WTC11 (cell line): ENCODE measurements at regions not wholly inside any gene's neighbourhood (a gene's known extent, or its start where the extent isn't known, plus 50 kb on each side); places are given as distances from the start of the nearest gene placed in this dataset.
A peak's percentile ranks its signal among the peaks of the same experiment; 100 is the strongest.

ENCODE experiments used
- ATAC-seq: fragments of 200-7000 bp; cut with Tn5 transposase; 2 replicates; pipeline ENCODE4 v1.10.0; 2021; ENCODE audit warnings: mild to moderate bottlenecking, moderate library complexity
- CTCF ChIA-PET: fragments of 300-600 bp; sonication (Branson Sonifier 250); formaldehyde crosslinking; loops from one replicate; lab custom pipeline; 2021; ENCODE audit warnings: antibody characterized with exemption; lab: Charles Lee
- POLR2A ChIA-PET: fragments of 350-600 bp; sonication (Branson Sonifier 250); formaldehyde crosslinking; loops from one replicate; lab custom pipeline; 2021; ENCODE audit warnings: antibody characterized with exemption; lab: Charles Lee
- DNase-seq: peaks from one replicate; pipeline ENCODE4 v3.0.0; 2021; ENCODE audit warnings: low spot score
- H3K27ac Mint-ChIP-seq: 2 replicates; pipeline ENCODE4 v1.8.0; 2021; ENCODE audit warnings: mixed read lengths
- H3K27me3 Mint-ChIP-seq: 2 replicates; pipeline ENCODE4 v1.8.0; 2021; ENCODE audit warnings: low read depth, mild to moderate bottlenecking, moderate library complexity, mixed read lengths
- H3K36me3 Mint-ChIP-seq: 2 replicates; pipeline ENCODE4 v1.8.0; 2021; ENCODE audit warnings: mixed read lengths
- H3K4me1 Mint-ChIP-seq: 2 replicates; pipeline ENCODE4 v1.8.0; 2022; ENCODE audit warnings: mixed read lengths
- H3K4me3 Mint-ChIP-seq: 2 replicates; pipeline ENCODE4 v1.8.0; 2021; ENCODE audit warnings: mild to moderate bottlenecking, moderate library complexity, mixed read lengths
- H3K9me3 Mint-ChIP-seq: 2 replicates; pipeline ENCODE4 v1.8.0; 2021; ENCODE audit warnings: mixed read lengths
- CREB1 ChIP-seq: sonication (generic); formaldehyde crosslinking; IDR thresholded peaks from 2 replicates; pipeline ENCODE4 v1.8.0; 2023; ENCODE audit warnings: mild to moderate bottlenecking, missing genetic modification reagents
- ELF4 ChIP-seq: sonication (generic); formaldehyde crosslinking; IDR thresholded peaks from 2 replicates; pipeline ENCODE4 v1.8.1; 2022; ENCODE audit warnings: low read depth, mild to moderate bottlenecking, moderate library complexity, missing genetic modification reagents
- EMX1 ChIP-seq: fragments of 250-450 bp; sonication (Bioruptor Pico); IDR thresholded peaks from 2 replicates; pipeline ENCODE4 v1.8.0; 2021; ENCODE audit warnings: mild to moderate bottlenecking
- ESRRA ChIP-seq: sonication (generic); formaldehyde crosslinking; IDR thresholded peaks from 2 replicates; pipeline ENCODE4 v1.8.1; 2022; ENCODE audit warnings: mild to moderate bottlenecking, missing genetic modification reagents, borderline replicate concordance
- FOXK1 ChIP-seq: sonication (generic); formaldehyde crosslinking; IDR thresholded peaks from 2 replicates; pipeline ENCODE4 v1.8.0; 2022; ENCODE audit warnings: mild to moderate bottlenecking, moderate library complexity, missing genetic modification reagents
- GABPB1 ChIP-seq: sonication (generic); formaldehyde crosslinking; IDR thresholded peaks from 2 replicates; pipeline ENCODE4 v1.8.1; 2023; ENCODE audit warnings: mild to moderate bottlenecking, missing genetic modification reagents
- NR1H2 ChIP-seq: sonication (generic); formaldehyde crosslinking; IDR thresholded peaks from 2 replicates; pipeline ENCODE4 v1.9.0; 2021; ENCODE audit warnings: mild to moderate bottlenecking, moderate library complexity, missing genetic modification reagents
- RELA ChIP-seq: sonication (generic); formaldehyde crosslinking; IDR thresholded peaks from 2 replicates; pipeline ENCODE4 v1.8.1; 2022; ENCODE audit warnings: missing genetic modification reagents, mild to moderate bottlenecking, borderline replicate concordance
- SOX15 ChIP-seq: fragments of 250-450 bp; sonication (Bioruptor Pico); IDR thresholded peaks from 2 replicates; pipeline ENCODE4 v1.9.0; 2021; ENCODE audit warnings: mild to moderate bottlenecking
- ZNF138 ChIP-seq: sonication (generic); formaldehyde crosslinking; conservative IDR thresholded peaks from 2 replicates; pipeline ENCODE4 v1.8.1; 2022; ENCODE audit warnings: mild to moderate bottlenecking, moderate library complexity, missing genetic modification reagents
- ZNF263 ChIP-seq: sonication (generic); formaldehyde crosslinking; IDR thresholded peaks from 2 replicates; pipeline ENCODE4 v1.8.1; 2022; ENCODE audit warnings: low read depth, mild to moderate bottlenecking, moderate library complexity, missing genetic modification reagents
- TF ChIP-seq, protein P1 (sequence below): sonication (generic); formaldehyde crosslinking; IDR thresholded peaks from 2 replicates; pipeline ENCODE4 v1.8.1; 2023; ENCODE audit warnings: mild to moderate bottlenecking, missing genetic modification reagents
- TF ChIP-seq, protein P2 (sequence below): sonication (generic); formaldehyde crosslinking; IDR thresholded peaks from 2 replicates; pipeline ENCODE4 v1.8.0; 2022; ENCODE audit warnings: missing genetic modification reagents
- TF ChIP-seq, protein P3 (sequence below): sonication (generic); formaldehyde crosslinking; IDR thresholded peaks from 2 replicates; pipeline ENCODE4 v1.8.1; 2023; ENCODE audit warnings: mild to moderate bottlenecking, missing genetic modification reagents, moderate library complexity
- TF ChIP-seq, protein P4 (sequence below): sonication (generic); formaldehyde crosslinking; IDR thresholded peaks from 2 replicates; pipeline ENCODE4 v1.8.1; 2023; ENCODE audit warnings: mild to moderate bottlenecking, moderate library complexity, missing genetic modification reagents
- TF ChIP-seq, protein P5 (sequence below): sonication (generic); formaldehyde crosslinking; IDR thresholded peaks from 2 replicates; pipeline ENCODE4 v1.8.1; 2022; ENCODE audit warnings: missing genetic modification reagents, borderline replicate concordance
- TF ChIP-seq, protein P6 (sequence below): sonication (generic); formaldehyde crosslinking; conservative IDR thresholded peaks from 2 replicates; pipeline ENCODE4 v1.8.1; 2023; ENCODE audit warnings: mild to moderate bottlenecking, low read depth, missing genetic modification reagents, moderate library complexity
- TF ChIP-seq, protein P7 (sequence below): fragments of 250-450 bp; sonication (Bioruptor Pico); IDR thresholded peaks from 2 replicates; pipeline ENCODE4 v1.9.0; 2021; ENCODE audit warnings: mild to moderate bottlenecking

DNA sequence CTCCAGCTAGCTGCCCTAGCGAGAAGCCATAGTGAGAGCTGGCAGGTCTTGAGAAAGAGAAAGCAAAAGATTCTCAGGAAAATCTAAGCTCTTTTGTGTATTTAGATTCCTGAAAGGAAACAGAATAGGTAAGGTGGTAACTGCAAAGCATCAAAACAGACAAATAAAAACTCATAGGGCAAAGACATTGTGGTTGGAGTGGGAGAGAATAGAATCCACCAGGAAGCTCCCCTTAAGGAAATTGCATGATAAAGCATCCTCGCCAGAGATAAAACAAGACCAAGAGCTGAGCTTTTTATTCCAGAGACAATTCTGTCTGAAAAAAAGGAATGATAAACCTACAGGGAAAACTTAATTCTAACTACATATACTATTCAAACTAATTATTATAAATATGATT is 232.6 kb downstream of the SI start:
- H3K9me3 Mint-ChIP-seq: peaks cover 9% of the 10 kb centered on the region
- ATAC-seq: peak; percentile 69
- 0 out of 2 replicates have a peak, but pooled peaks cover 3% of the 10 kb centered on the region for H3K36me3 Mint-ChIP-seq
- H3K27me3 Mint-ChIP-seq: no peaks in the 10 kb centered on the region
- peak overlapping the region; percentile 84 for H3K27ac Mint-ChIP-seq
- ChIA-PET POLR2A (no interaction called here), CTCF (interaction anchor here (0.7 kb wide), 1 partner anchor 237 kb away, joined by 3 read pairs; no protein-coding TSS in a partner anchor)
- H3K4me3 Mint-ChIP-seq: no peak overlapping the region
- no peak for DNase-seq
- TF ChIP-seq FOXK1 (CRISPR knock-in tag) (no peak), NR1H2 (no peak)
- TF ChIP-seq, protein P1, sequence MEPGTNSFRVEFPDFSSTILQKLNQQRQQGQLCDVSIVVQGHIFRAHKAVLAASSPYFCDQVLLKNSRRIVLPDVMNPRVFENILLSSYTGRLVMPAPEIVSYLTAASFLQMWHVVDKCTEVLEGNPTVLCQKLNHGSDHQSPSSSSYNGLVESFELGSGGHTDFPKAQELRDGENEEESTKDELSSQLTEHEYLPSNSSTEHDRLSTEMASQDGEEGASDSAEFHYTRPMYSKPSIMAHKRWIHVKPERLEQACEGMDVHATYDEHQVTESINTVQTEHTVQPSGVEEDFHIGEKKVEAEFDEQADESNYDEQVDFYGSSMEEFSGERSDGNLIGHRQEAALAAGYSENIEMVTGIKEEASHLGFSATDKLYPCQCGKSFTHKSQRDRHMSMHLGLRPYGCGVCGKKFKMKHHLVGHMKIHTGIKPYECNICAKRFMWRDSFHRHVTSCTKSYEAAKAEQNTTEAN (CRISPR knock-in tag): no peak
- TF ChIP-seq, protein P2, sequence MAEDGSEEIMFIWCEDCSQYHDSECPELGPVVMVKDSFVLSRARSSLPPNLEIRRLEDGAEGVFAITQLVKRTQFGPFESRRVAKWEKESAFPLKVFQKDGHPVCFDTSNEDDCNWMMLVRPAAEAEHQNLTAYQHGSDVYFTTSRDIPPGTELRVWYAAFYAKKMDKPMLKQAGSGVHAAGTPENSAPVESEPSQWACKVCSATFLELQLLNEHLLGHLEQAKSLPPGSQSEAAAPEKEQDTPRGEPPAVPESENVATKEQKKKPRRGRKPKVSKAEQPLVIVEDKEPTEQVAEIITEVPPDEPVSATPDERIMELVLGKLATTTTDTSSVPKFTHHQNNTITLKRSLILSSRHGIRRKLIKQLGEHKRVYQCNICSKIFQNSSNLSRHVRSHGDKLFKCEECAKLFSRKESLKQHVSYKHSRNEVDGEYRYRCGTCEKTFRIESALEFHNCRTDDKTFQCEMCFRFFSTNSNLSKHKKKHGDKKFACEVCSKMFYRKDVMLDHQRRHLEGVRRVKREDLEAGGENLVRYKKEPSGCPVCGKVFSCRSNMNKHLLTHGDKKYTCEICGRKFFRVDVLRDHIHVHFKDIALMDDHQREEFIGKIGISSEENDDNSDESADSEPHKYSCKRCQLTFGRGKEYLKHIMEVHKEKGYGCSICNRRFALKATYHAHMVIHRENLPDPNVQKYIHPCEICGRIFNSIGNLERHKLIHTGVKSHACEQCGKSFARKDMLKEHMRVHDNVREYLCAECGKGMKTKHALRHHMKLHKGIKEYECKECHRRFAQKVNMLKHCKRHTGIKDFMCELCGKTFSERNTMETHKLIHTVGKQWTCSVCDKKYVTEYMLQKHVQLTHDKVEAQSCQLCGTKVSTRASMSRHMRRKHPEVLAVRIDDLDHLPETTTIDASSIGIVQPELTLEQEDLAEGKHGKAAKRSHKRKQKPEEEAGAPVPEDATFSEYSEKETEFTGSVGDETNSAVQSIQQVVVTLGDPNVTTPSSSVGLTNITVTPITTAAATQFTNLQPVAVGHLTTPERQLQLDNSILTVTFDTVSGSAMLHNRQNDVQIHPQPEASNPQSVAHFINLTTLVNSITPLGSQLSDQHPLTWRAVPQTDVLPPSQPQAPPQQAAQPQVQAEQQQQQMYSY (CRISPR knock-in tag): 0 out of 2 replicates have a peak, but pooled peaks have one; percentile 35
- peaks cover 44% of the 10 kb centered on the region for H3K4me1 Mint-ChIP-seq

DNA sequence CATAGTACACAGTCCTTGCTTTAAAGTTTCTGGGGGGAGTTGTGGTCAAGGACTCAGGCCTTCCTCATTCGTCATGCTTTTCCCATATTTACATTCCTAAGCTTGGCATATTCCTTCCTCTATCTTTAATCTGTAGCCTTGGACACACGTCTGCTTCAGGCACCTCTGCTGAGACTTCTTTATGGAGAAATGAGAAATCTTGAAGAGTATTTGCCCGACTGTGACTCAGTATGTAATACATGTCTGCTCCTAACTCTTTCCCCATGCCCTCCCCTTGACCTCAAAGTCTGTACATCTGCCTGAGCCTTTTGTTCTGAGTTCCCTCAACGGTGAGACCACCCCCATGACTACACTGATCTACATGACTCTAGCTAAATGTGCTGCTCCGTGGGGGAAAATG is 246.1 kb downstream of the SI start:
- DNase-seq (no peak), ATAC-seq (no peak)
- no peaks in the 10 kb centered on the region for H3K4me1 Mint-ChIP-seq
- CTCF ChIA-PET: no interaction called here
- H3K36me3 Mint-ChIP-seq: no peaks in the 10 kb centered on the region
- no peaks in the 10 kb centered on the region for H3K9me3 Mint-ChIP-seq
- POLR2A ChIA-PET: no interaction called here
- TF ChIP-seq ZNF138 (CRISPR knock-in tag) (no peak), RELA (CRISPR knock-in tag) (no peak), EMX1 (CRISPR knock-in tag) (no peak), SOX15 (CRISPR knock-in tag) (no peak), GABPB1 (CRISPR knock-in tag) (no peak), ZNF263 (CRISPR knock-in tag) (no peak)
- TF ChIP-seq, protein P3, sequence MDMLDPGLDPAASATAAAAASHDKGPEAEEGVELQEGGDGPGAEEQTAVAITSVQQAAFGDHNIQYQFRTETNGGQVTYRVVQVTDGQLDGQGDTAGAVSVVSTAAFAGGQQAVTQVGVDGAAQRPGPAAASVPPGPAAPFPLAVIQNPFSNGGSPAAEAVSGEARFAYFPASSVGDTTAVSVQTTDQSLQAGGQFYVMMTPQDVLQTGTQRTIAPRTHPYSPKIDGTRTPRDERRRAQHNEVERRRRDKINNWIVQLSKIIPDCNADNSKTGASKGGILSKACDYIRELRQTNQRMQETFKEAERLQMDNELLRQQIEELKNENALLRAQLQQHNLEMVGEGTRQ: no peak
- TF ChIP-seq, protein P4, sequence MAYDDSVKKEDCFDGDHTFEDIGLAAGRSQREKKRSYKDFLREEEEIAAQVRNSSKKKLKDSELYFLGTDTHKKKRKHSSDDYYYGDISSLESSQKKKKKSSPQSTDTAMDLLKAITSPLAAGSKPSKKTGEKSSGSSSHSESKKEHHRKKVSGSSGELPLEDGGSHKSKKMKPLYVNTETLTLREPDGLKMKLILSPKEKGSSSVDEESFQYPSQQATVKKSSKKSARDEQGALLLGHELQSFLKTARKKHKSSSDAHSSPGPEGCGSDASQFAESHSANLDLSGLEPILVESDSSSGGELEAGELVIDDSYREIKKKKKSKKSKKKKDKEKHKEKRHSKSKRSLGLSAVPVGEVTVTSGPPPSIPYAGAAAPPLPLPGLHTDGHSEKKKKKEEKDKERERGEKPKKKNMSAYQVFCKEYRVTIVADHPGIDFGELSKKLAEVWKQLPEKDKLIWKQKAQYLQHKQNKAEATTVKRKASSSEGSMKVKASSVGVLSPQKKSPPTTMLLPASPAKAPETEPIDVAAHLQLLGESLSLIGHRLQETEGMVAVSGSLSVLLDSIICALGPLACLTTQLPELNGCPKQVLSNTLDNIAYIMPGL: no peak
- H3K27ac Mint-ChIP-seq: no peak overlapping the region
- no peak overlapping the region for H3K4me3 Mint-ChIP-seq
- no peaks in the 10 kb centered on the region for H3K27me3 Mint-ChIP-seq

DNA sequence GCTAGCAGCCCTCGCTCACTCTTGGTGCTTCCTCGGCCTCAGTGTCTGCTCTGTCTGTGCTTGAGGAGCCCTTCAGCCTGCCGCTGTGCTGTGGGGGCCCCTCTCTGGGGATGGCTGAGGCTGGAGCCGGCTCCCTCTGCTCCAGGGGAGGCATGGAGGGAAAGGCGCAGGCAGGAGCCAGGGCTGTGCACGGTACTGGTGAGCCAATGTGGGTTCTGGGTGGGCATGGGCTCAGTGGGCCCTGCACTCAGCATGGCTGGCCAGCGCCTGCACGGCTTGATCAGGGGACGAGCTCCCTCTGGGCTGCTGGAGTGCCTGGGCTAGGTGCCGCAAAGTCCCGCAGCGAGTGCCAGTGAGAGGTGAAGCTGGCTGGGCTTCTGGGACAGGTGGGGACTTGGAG is 260.0 kb downstream of the SI start:
- DNase-seq (no peak), ATAC-seq (no peak)
- H3K27me3 Mint-ChIP-seq: no peaks in the 10 kb centered on the region
- no peak overlapping the region for H3K4me3 Mint-ChIP-seq
- peaks cover 5% of the 10 kb centered on the region for H3K4me1 Mint-ChIP-seq
- ChIA-PET POLR2A (no interaction called here), CTCF (no interaction called here)
- H3K27ac Mint-ChIP-seq: no peak overlapping the region
- peaks cover 28% of the 10 kb centered on the region for H3K9me3 Mint-ChIP-seq
- H3K36me3 Mint-ChIP-seq: peaks cover 19% of the 10 kb centered on the region
- TF ChIP-seq CREB1 (CRISPR knock-in tag) (no peak), GABPB1 (CRISPR knock-in tag) (no peak), ZNF263 (CRISPR knock-in tag) (no peak), ESRRA (no peak), ZNF138 (CRISPR knock-in tag) (no peak), ELF4 (CRISPR knock-in tag) (no peak)
- TF ChIP-seq, protein P5, sequence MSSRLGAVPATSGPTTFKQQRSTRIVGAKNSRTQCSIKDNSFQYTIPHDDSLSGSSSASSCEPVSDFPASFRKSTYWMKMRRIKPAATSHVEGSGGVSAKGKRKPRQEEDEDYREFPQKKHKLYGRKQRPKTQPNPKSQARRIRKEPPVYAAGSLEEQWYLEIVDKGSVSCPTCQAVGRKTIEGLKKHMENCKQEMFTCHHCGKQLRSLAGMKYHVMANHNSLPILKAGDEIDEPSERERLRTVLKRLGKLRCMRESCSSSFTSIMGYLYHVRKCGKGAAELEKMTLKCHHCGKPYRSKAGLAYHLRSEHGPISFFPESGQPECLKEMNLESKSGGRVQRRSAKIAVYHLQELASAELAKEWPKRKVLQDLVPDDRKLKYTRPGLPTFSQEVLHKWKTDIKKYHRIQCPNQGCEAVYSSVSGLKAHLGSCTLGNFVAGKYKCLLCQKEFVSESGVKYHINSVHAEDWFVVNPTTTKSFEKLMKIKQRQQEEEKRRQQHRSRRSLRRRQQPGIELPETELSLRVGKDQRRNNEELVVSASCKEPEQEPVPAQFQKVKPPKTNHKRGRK (CRISPR knock-in tag): no peak
- TF ChIP-seq, protein P6, sequence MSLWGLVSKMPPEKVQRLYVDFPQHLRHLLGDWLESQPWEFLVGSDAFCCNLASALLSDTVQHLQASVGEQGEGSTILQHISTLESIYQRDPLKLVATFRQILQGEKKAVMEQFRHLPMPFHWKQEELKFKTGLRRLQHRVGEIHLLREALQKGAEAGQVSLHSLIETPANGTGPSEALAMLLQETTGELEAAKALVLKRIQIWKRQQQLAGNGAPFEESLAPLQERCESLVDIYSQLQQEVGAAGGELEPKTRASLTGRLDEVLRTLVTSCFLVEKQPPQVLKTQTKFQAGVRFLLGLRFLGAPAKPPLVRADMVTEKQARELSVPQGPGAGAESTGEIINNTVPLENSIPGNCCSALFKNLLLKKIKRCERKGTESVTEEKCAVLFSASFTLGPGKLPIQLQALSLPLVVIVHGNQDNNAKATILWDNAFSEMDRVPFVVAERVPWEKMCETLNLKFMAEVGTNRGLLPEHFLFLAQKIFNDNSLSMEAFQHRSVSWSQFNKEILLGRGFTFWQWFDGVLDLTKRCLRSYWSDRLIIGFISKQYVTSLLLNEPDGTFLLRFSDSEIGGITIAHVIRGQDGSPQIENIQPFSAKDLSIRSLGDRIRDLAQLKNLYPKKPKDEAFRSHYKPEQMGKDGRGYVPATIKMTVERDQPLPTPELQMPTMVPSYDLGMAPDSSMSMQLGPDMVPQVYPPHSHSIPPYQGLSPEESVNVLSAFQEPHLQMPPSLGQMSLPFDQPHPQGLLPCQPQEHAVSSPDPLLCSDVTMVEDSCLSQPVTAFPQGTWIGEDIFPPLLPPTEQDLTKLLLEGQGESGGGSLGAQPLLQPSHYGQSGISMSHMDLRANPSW (CRISPR knock-in tag): no peak
- TF ChIP-seq, protein P1 (CRISPR knock-in tag): no peak
- TF ChIP-seq, protein P7, sequence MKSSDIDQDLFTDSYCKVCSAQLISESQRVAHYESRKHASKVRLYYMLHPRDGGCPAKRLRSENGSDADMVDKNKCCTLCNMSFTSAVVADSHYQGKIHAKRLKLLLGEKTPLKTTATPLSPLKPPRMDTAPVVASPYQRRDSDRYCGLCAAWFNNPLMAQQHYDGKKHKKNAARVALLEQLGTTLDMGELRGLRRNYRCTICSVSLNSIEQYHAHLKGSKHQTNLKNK (CRISPR knock-in tag): no peak
